HG02642 (cell line): ENCODE measurements at regions not wholly inside any gene's neighbourhood (a gene's known extent, or its start where the extent isn't known, plus 50 kb on each side); places are given as distances from the start of the nearest gene placed in this dataset.
"Not testable (repeated sequence)": the region's sequence is repeated elsewhere in the genome, so short reads cannot be mapped to it uniquely, and the experiment has no call there.

ENCODE experiments used
- ATAC-seq: cut with Tn5 transposase; IDR thresholded peaks from one replicate; pipeline ENCODE4 v1.9.1; 2021; ENCODE audit warnings: mild to moderate bottlenecking; ENCODE audit not compliant: unreplicated experiment, poor library complexity

GRCh38 chr2:33909945-33910695 lies 311.0 kb upstream of the FAM98A start:
- ATAC-seq, result no peak

GRCh38 chr2:33907866-33908265 lies 308.8 kb upstream of the FAM98A start:
- no peak for ATAC-seq

- ATAC-seq, result not testable (repeated sequence)
Observed at GRCh38 chr2:33906129-33906528, 307.0 kb upstream of the FAM98A start.

- ATAC-seq, result no peak
Observed at GRCh38 chr2:33904801-33905200, 305.7 kb upstream of the FAM98A start.

GRCh38 chr2:33903701-33904100 lies 304.6 kb upstream of the FAM98A start:
- no peak for ATAC-seq

GRCh38 chr2:33903215-33903614 lies 304.1 kb upstream of the FAM98A start:
- no peak for ATAC-seq

GRCh38 chr2:33900610-33901009 lies 301.5 kb upstream of the FAM98A start:
- ATAC-seq, result no peak

GRCh38 chr2:33897741-33898140 lies 298.6 kb upstream of the FAM98A start:
- ATAC-seq, result no peak

- ATAC-seq, result no peak
Observed at GRCh38 chr2:33893824-33894223, 294.7 kb upstream of the FAM98A start.

GRCh38 chr2:33891616-33892015 lies 292.5 kb upstream of the FAM98A start:
- no peak for ATAC-seq

- ATAC-seq, result no peak
Observed at GRCh38 chr2:33890686-33891085, 291.6 kb upstream of the FAM98A start.

GRCh38 chr2:33877348-33878016 lies 278.4 kb upstream of the FAM98A start:
- no peak for ATAC-seq

GRCh38 chr2:33873076-33873605 lies 274.0 kb upstream of the FAM98A start:
- ATAC-seq, result no peak

- no peak for ATAC-seq
Observed at GRCh38 chr2:33859811-33860461, 260.8 kb upstream of the FAM98A start.

- ATAC-seq, result no peak
Observed at GRCh38 chr2:33859176-33859575, 260.1 kb upstream of the FAM98A start.

- ATAC-seq, result no peak
Observed at GRCh38 chr2:33848486-33848885, 249.4 kb upstream of the FAM98A start.

GRCh38 chr2:33839791-33840190 lies 240.7 kb upstream of the FAM98A start:
- ATAC-seq, result no peak

GRCh38 chr2:33836628-33837027 lies 237.5 kb upstream of the FAM98A start:
- ATAC-seq, result no peak

- no peak for ATAC-seq
Observed at GRCh38 chr2:33835911-33836310, 236.8 kb upstream of the FAM98A start.

- ATAC-seq, result no peak
Observed at GRCh38 chr2:33822964-33823363, 223.9 kb upstream of the FAM98A start.

- ATAC-seq, result no peak
Observed at GRCh38 chr2:33812707-33813106, 213.6 kb upstream of the FAM98A start.
